ENCODE measurements at regions not wholly inside any gene's neighbourhood (a gene's known extent, or its start where the extent isn't known, plus 50 kb on each side); places are given as distances from the start of the nearest gene placed in this dataset.
"Not testable (repeated sequence)": the region's sequence is repeated elsewhere in the genome, so short reads cannot be mapped to it uniquely, and the experiment has no call there.

GRCh38 chr7:32816409-32816948 lies 75.1 kb downstream of the KBTBD2 start:
- H3K9me3 Mint-ChIP-seq; H3K4me3 Mint-ChIP-seq; H3K27ac ChIP-seq (ENCODE audit: low read length); H3K36me3 Mint-ChIP-seq; H3K4me1 ChIP-seq (ENCODE audit: control insufficient read depth, insufficient read depth, low read length); H3K9me3 ChIP-seq (ENCODE audit: control insufficient read depth, insufficient read depth, low read length); H3K4me1 Mint-ChIP-seq; H3K27me3 ChIP-seq (ENCODE audit: control insufficient read depth, insufficient read depth, low read length); H3K36me3 ChIP-seq (ENCODE audit: control insufficient read depth, insufficient read depth, low read length); DNase-seq; intact Hi-C loops (cut with micrococcal nuclease); H3K4me3 ChIP-seq (ENCODE audit: low read length); ATAC-seq; H3K27ac Mint-ChIP-seq: not testable (repeated sequence)
- H3K27me3 Mint-ChIP-seq (ENCODE audit: low read depth in 2 of 2) = peaks cover 4 to 24% of the 10 kb centered on the region in 2 donors
- WGBS (ENCODE audit: insufficient coverage) = 95% methylated on average over 5 of the region's 6 CpGs

DNA sequence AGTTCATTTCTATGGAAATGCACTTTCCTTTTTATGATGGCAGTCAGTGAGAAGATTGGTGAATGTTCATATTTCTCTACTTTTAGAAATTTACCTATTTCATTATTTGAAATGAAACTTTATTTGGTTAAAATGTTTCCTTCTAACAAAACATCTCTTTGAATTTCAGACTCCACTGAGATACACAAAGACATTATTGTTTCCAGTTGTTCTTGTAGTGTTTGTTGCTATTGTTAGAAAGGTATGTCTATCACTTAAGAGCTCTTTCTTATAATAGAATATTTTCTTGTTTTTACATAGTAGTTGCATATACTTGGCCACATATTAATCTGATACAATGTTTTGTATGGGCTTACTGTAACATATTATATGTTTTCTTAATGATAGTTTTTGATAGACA lies 76.8 kb downstream of the KBTBD2 start:
- not testable (repeated sequence) for DNase-seq

DNA sequence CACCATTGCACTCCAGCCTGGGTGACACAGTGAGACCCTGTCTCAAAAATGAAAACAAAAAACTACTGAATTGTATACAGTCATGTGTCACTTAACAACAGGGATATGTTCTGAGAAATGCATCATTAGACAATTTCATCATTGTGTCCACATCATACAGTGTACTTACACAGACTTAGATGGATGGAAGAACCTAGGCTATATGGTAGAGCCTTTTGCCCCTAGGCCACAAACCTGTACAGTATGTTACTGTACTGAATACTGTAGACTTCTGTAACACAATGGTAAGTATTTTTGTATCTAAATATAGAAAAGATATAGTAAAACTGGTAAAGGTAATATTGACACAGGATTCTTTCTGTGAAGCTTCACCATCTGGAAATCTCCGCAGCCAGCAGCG lies 81.7 kb downstream of the KBTBD2 start:
- peaks cover 3 to 20% of the 10 kb centered on the region in 2 donors for H3K27me3 Mint-ChIP-seq (ENCODE audit: low read depth in 2 of 2)
- no peaks in the 10 kb centered on the region for H3K36me3 Mint-ChIP-seq
- DNase-seq (no peak), ATAC-seq (no peak)
- intact Hi-C loops (cut with micrococcal nuclease) = no loop called here
- Histone ChIP-seq H3K4me1 (ENCODE audit: control insufficient read depth, insufficient read depth, low read length) (no peaks in the 10 kb centered on the region), H3K9me3 (ENCODE audit: control insufficient read depth, insufficient read depth, low read length) (no peaks in the 10 kb centered on the region), H3K27me3 (ENCODE audit: control insufficient read depth, insufficient read depth, low read length) (no peaks in the 10 kb centered on the region), H3K27ac (ENCODE audit: low read length) (no peak overlapping the region), H3K4me3 (ENCODE audit: low read length) (no peak overlapping the region), H3K36me3 (ENCODE audit: control insufficient read depth, insufficient read depth, low read length) (no peaks in the 10 kb centered on the region)
- no peaks in the 10 kb centered on the region for H3K9me3 Mint-ChIP-seq
- H3K4me1 Mint-ChIP-seq = no peaks in the 10 kb centered on the region
- no peak for TF ChIP-seq CTCF (IDR thresholded peaks at IDR 0.05)
- H3K4me3 Mint-ChIP-seq = no peak overlapping the region
- 95% methylated on average over 2 of the region's 2 CpGs for WGBS (ENCODE audit: insufficient coverage)
- H3K27ac Mint-ChIP-seq = no peak overlapping the region

More for the DNA sequence above, 76.8 kb downstream of the KBTBD2 start:
- H3K36me3 ChIP-seq (ENCODE audit: control insufficient read depth, insufficient read depth, low read length); H3K36me3 Mint-ChIP-seq; H3K9me3 ChIP-seq (ENCODE audit: control insufficient read depth, insufficient read depth, low read length); H3K9me3 Mint-ChIP-seq; intact Hi-C loops (cut with micrococcal nuclease); H3K4me3 Mint-ChIP-seq; H3K27me3 ChIP-seq (ENCODE audit: control insufficient read depth, insufficient read depth, low read length); H3K27ac Mint-ChIP-seq; H3K4me1 Mint-ChIP-seq; H3K4me1 ChIP-seq (ENCODE audit: control insufficient read depth, insufficient read depth, low read length); H3K27ac ChIP-seq (ENCODE audit: low read length); ATAC-seq; H3K4me3 ChIP-seq (ENCODE audit: low read length): not testable (repeated sequence)
- H3K27me3 Mint-ChIP-seq (ENCODE audit: low read depth in 2 of 2) = peaks cover 4 to 27% of the 10 kb centered on the region in 2 donors

DNA sequence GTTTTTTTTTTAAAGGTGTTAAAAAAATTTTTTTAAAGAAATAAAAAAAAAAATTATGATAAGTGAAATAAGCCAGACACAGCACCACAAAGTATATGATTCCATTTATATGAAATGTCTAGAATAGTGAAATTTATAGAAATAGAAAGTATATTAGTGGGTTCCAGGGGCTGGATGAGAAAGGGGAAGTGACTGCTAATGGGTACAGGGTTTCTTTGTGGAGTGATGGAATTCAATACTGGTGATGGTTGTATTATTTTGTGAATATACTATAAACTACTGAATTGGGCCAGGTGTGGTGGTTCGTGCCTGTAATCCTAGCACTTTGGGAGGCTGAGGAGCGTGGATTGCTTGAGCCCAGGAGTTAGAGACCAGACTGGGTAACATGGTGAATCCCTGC lies 82.2 kb downstream of the KBTBD2 start:
- H3K36me3 Mint-ChIP-seq = no peaks in the 10 kb centered on the region
- 100% methylated on average over 2 of the region's 2 CpGs for WGBS (ENCODE audit: insufficient coverage)
- Histone ChIP-seq H3K4me3 (ENCODE audit: low read length) (no peak overlapping the region), H3K4me1 (ENCODE audit: control insufficient read depth, insufficient read depth, low read length) (no peaks in the 10 kb centered on the region), H3K27ac (ENCODE audit: low read length) (no peak overlapping the region), H3K36me3 (ENCODE audit: control insufficient read depth, insufficient read depth, low read length) (no peaks in the 10 kb centered on the region), H3K27me3 (ENCODE audit: control insufficient read depth, insufficient read depth, low read length) (no peaks in the 10 kb centered on the region), H3K9me3 (ENCODE audit: control insufficient read depth, insufficient read depth, low read length) (no peaks in the 10 kb centered on the region)
- no peaks in the 10 kb centered on the region for H3K4me1 Mint-ChIP-seq
- ATAC-seq (no peak), DNase-seq (no peak)
- peaks cover 3 to 17% of the 10 kb centered on the region in 2 donors for H3K27me3 Mint-ChIP-seq (ENCODE audit: low read depth in 2 of 2)
- H3K4me3 Mint-ChIP-seq = no peak overlapping the region
- no peak for TF ChIP-seq CTCF (IDR thresholded peaks at IDR 0.05)
- H3K27ac Mint-ChIP-seq = no peak overlapping the region
- intact Hi-C loops (cut with micrococcal nuclease) = no loop called here
- H3K9me3 Mint-ChIP-seq = no peaks in the 10 kb centered on the region

All from natural killer cell (primary cell).